ENCODE measurements at regions not wholly inside any gene's neighbourhood (a gene's known extent, or its start where the extent isn't known, plus 50 kb on each side); places are given as distances from the start of the nearest gene placed in this dataset.

DNA sequence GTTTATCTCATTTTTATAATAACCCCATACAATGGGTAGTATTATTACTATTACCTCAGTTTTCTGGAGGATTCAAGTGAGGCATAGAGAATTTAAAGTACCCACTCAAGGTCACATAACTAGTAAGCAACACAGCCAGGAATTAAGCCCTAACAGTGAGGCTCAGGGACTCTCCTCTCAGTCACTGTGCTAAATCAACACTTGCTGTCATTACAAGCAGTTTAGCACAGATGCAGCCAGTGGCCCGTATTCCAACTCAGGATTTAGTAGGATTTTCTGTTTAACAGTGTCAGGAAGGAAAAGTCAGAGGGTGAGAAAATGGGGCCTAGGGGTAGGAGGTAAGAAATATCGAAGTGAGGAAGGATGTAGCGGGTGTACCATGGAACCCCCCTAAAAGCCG lies 536.9 kb downstream of the TMEM114 start:
- Histone ChIP-seq H2BK12ac (ENCODE audit: low read length) (no peak overlapping the region), H3K36me3 (ENCODE audit: control insufficient read depth in 1 of 2, insufficient read depth in 2 of 2, low read length in 2 of 2) (no peaks in the 10 kb centered on the region), H4K8ac (ENCODE audit: low read depth, low read length) (no peak overlapping the region), H3K9ac (ENCODE audit: low read length) (no peak overlapping the region), H4K91ac (ENCODE audit: low read depth, low read length) (no peak overlapping the region), H2AK5ac (ENCODE audit: low read length) (no peak overlapping the region), H3K4me1 (ENCODE audit: control insufficient read depth in 1 of 2, insufficient read depth in 2 of 2, low read length in 2 of 2) (no peaks in the 10 kb centered on the region), H3K79me2 (ENCODE audit: control insufficient read depth, insufficient read depth, low read length, poor library complexity) (no peaks in the 10 kb centered on the region), H3K4me3 (ENCODE audit: low read depth, low read length) (no peak overlapping the region), H3K4me2 (ENCODE audit: low read length) (no peak overlapping the region), H3K9me3 (ENCODE audit: insufficient read depth, low read depth, low read length) (no peaks in the 10 kb centered on the region), H3K4ac (ENCODE audit: low read depth, low read length) (no peak overlapping the region), H2AFZ (ENCODE audit: insufficient read depth, low read length, poor library complexity) (no peak overlapping the region), H3K27me3 (ENCODE audit: insufficient read depth, low read length) (no peaks in the 10 kb centered on the region), H3K14ac (ENCODE audit: low read length) (no peak overlapping the region), H2BK5ac (ENCODE audit: low read depth, low read length, poor library complexity) (no peak overlapping the region), H3K79me1 (ENCODE audit: low read length) (no peaks in the 10 kb centered on the region), H2BK120ac (ENCODE audit: insufficient read depth, low read length, poor library complexity) (no peak overlapping the region), H4K12ac (ENCODE audit: low read depth, low read length) (no peak overlapping the region), H3K27ac (ENCODE audit: low read depth, low read length) (no peak overlapping the region), H3K23ac (ENCODE audit: low read length) (no peak overlapping the region), H3K18ac (ENCODE audit: low read length) (no peak overlapping the region)
- no peak for DNase-seq
- no CpG with 5 or more reads among the region's 4 CpGs for WGBS (ENCODE audit: extremely low coverage, insufficient coverage, insufficient read length)

DNA sequence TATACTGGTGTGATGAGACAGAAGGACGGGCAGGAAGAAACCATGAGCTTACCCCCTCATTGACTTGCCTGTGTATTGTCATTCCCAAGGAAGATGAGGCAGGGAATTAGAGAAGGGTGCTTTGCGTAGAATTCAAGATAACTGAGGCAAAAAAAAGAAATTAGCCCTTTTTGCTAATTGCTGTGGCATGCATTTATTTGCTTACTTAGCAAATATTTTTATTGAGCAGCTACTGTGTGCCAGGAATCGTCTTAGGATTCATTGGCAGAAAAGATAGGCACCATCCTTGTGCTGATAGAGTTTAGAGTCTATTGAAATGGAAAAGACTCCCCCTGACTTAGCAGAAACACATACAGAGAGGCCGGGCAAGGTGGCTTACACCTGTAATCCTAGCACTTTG lies 541.9 kb downstream of the TMEM114 start:
- no peak for DNase-seq
- H3K4me1 ChIP-seq (ENCODE audit: control insufficient read depth in 1 of 2, insufficient read depth in 2 of 2, low read length in 2 of 2) = no peaks in the 10 kb centered on the region
- H3K36me3 ChIP-seq (ENCODE audit: control insufficient read depth in 1 of 2, insufficient read depth in 2 of 2, low read length in 2 of 2) = no peaks in the 10 kb centered on the region
- no peak overlapping the region for H2AK5ac ChIP-seq (ENCODE audit: low read length)
- no peak overlapping the region for H2AFZ ChIP-seq (ENCODE audit: insufficient read depth, low read length, poor library complexity)
- no peak overlapping the region for H2BK120ac ChIP-seq (ENCODE audit: insufficient read depth, low read length, poor library complexity)
- no peaks in the 10 kb centered on the region for H3K27me3 ChIP-seq (ENCODE audit: insufficient read depth, low read length)
- H2BK5ac ChIP-seq (ENCODE audit: low read depth, low read length, poor library complexity) = no peak overlapping the region
- H3K4me3 ChIP-seq (ENCODE audit: low read depth, low read length) = no peak overlapping the region
- no peak overlapping the region for H3K4ac ChIP-seq (ENCODE audit: low read depth, low read length)
- no peak overlapping the region for H3K9ac ChIP-seq (ENCODE audit: low read length)
- no peak overlapping the region for H2BK12ac ChIP-seq (ENCODE audit: low read length)
- no peaks in the 10 kb centered on the region for H3K79me2 ChIP-seq (ENCODE audit: control insufficient read depth, insufficient read depth, low read length, poor library complexity)
- H3K23ac ChIP-seq (ENCODE audit: low read length) = no peak overlapping the region
- H4K8ac ChIP-seq (ENCODE audit: low read depth, low read length) = no peak overlapping the region
- WGBS (ENCODE audit: extremely low coverage, insufficient coverage, insufficient read length) = no CpG with 5 or more reads among the region's 4 CpGs
- H4K12ac ChIP-seq (ENCODE audit: low read depth, low read length) = no peak overlapping the region
- H4K91ac ChIP-seq (ENCODE audit: low read depth, low read length) = no peak overlapping the region
- no peak overlapping the region for H3K27ac ChIP-seq (ENCODE audit: low read depth, low read length)
- no peak overlapping the region for H3K4me2 ChIP-seq (ENCODE audit: low read length)
- no peak overlapping the region for H3K18ac ChIP-seq (ENCODE audit: low read length)
- no peaks in the 10 kb centered on the region for H3K79me1 ChIP-seq (ENCODE audit: low read length)
- no peak overlapping the region for H3K14ac ChIP-seq (ENCODE audit: low read length)
- no peaks in the 10 kb centered on the region for H3K9me3 ChIP-seq (ENCODE audit: insufficient read depth, low read depth, low read length)

DNA sequence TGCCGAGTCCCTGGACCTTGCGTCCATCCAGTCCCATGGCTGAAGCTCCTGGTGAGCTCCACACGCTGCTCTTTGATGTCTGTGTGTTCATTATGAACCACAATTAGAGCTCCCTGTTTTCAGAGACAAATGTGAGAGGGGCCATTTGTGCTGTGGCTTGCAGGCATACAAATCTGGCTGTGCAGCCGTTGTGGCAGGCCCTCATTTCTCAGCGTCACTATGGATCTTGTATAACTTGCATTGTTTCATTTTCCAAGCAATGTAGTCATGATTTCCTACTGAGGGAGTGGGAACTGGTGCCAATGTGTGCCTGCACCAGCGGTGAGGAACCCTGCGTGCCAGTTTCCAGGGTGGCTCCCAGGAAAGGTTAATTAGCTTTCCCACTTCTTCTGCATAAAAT lies 542.6 kb downstream of the TMEM114 start:
- Histone ChIP-seq H3K79me2 (ENCODE audit: control insufficient read depth, insufficient read depth, low read length, poor library complexity) (no peaks in the 10 kb centered on the region), H3K79me1 (ENCODE audit: low read length) (no peaks in the 10 kb centered on the region)
- no CpG with 5 or more reads among the region's 7 CpGs for WGBS (ENCODE audit: extremely low coverage, insufficient coverage, insufficient read length)

DNA sequence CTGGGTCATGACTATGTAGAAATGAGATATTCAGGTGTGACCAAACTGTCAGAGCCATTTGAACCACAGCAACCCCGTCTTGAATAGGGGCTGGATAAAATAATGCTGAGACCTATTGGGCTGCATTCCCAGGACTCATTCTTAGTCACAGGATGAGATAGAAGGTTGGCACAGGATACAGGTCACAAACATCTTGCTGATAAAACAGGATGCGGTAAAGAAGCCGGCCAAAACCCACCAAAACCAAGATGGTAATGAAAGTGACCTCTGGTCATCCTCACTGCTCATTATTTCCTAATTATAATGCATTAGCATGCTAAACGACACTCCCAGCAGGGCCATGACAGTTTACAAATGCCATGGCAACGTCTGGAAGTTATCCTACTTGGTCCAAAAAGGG lies 545.5 kb downstream of the TMEM114 start:
- no peak overlapping the region for H2BK12ac ChIP-seq (ENCODE audit: low read length)
- H3K27me3 ChIP-seq (ENCODE audit: insufficient read depth, low read length) = no peaks in the 10 kb centered on the region
- DNase-seq = no peak
- H2AFZ ChIP-seq (ENCODE audit: insufficient read depth, low read length, poor library complexity) = no peak overlapping the region
- no peak overlapping the region for H3K23ac ChIP-seq (ENCODE audit: low read length)
- no peak overlapping the region for H2BK5ac ChIP-seq (ENCODE audit: low read depth, low read length, poor library complexity)
- H4K91ac ChIP-seq (ENCODE audit: low read depth, low read length) = no peak overlapping the region
- no peaks in the 10 kb centered on the region for H3K9me3 ChIP-seq (ENCODE audit: insufficient read depth, low read depth, low read length)
- H3K14ac ChIP-seq (ENCODE audit: low read length) = no peak overlapping the region
- no peak overlapping the region for H4K12ac ChIP-seq (ENCODE audit: low read depth, low read length)
- H3K79me1 ChIP-seq (ENCODE audit: low read length) = no peaks in the 10 kb centered on the region
- H2AK5ac ChIP-seq (ENCODE audit: low read length) = no peak overlapping the region
- no peak overlapping the region for H3K18ac ChIP-seq (ENCODE audit: low read length)
- no peak overlapping the region for H3K27ac ChIP-seq (ENCODE audit: low read depth, low read length)
- no peak overlapping the region for H2BK120ac ChIP-seq (ENCODE audit: insufficient read depth, low read length, poor library complexity)
- no CpG with 5 or more reads among the region's 5 CpGs for WGBS (ENCODE audit: extremely low coverage, insufficient coverage, insufficient read length)
- H4K8ac ChIP-seq (ENCODE audit: low read depth, low read length) = no peak overlapping the region
- H3K4ac ChIP-seq (ENCODE audit: low read depth, low read length) = no peak overlapping the region
- H3K4me2 ChIP-seq (ENCODE audit: low read length) = no peak overlapping the region
- no peaks in the 10 kb centered on the region for H3K79me2 ChIP-seq (ENCODE audit: control insufficient read depth, insufficient read depth, low read length, poor library complexity)
- no peak overlapping the region for H3K4me3 ChIP-seq (ENCODE audit: low read depth, low read length)
- no peak overlapping the region for H3K9ac ChIP-seq (ENCODE audit: low read length)
- no peaks in the 10 kb centered on the region for H3K4me1 ChIP-seq (ENCODE audit: control insufficient read depth in 1 of 2, insufficient read depth in 2 of 2, low read length in 2 of 2)
- H3K36me3 ChIP-seq (ENCODE audit: control insufficient read depth in 1 of 2, insufficient read depth in 2 of 2, low read length in 2 of 2) = no peaks in the 10 kb centered on the region

More for the DNA sequence above, 542.6 kb downstream of the TMEM114 start:
- Histone ChIP-seq H2AFZ (ENCODE audit: insufficient read depth, low read length, poor library complexity) (no peak overlapping the region), H3K18ac (ENCODE audit: low read length) (no peak overlapping the region), H3K4me3 (ENCODE audit: low read depth, low read length) (no peak overlapping the region), H2BK120ac (ENCODE audit: insufficient read depth, low read length, poor library complexity) (no peak overlapping the region), H4K12ac (ENCODE audit: low read depth, low read length) (no peak overlapping the region), H3K4me1 (ENCODE audit: control insufficient read depth in 1 of 2, insufficient read depth in 2 of 2, low read length in 2 of 2) (no peaks in the 10 kb centered on the region), H3K23ac (ENCODE audit: low read length) (no peak overlapping the region), H2BK12ac (ENCODE audit: low read length) (no peak overlapping the region), H3K4ac (ENCODE audit: low read depth, low read length) (no peak overlapping the region), H2BK5ac (ENCODE audit: low read depth, low read length, poor library complexity) (no peak overlapping the region), H3K14ac (ENCODE audit: low read length) (no peak overlapping the region), H2AK5ac (ENCODE audit: low read length) (no peak overlapping the region), H4K91ac (ENCODE audit: low read depth, low read length) (no peak overlapping the region), H3K27me3 (ENCODE audit: insufficient read depth, low read length) (no peaks in the 10 kb centered on the region), H3K27ac (ENCODE audit: low read depth, low read length) (no peak overlapping the region), H4K8ac (ENCODE audit: low read depth, low read length) (no peak overlapping the region), H3K9me3 (ENCODE audit: insufficient read depth, low read depth, low read length) (no peaks in the 10 kb centered on the region), H3K36me3 (ENCODE audit: control insufficient read depth in 1 of 2, insufficient read depth in 2 of 2, low read length in 2 of 2) (no peaks in the 10 kb centered on the region), H3K4me2 (ENCODE audit: low read length) (no peak overlapping the region), H3K9ac (ENCODE audit: low read length) (no peak overlapping the region)
- no peak for DNase-seq

Measured in trophoblast cell (in vitro differentiated cells and primary cell).